ENCODE measurements at regions not wholly inside any gene's neighbourhood (a gene's known extent, or its start where the extent isn't known, plus 50 kb on each side); places are given as distances from the start of the nearest gene placed in this dataset.

DNA sequence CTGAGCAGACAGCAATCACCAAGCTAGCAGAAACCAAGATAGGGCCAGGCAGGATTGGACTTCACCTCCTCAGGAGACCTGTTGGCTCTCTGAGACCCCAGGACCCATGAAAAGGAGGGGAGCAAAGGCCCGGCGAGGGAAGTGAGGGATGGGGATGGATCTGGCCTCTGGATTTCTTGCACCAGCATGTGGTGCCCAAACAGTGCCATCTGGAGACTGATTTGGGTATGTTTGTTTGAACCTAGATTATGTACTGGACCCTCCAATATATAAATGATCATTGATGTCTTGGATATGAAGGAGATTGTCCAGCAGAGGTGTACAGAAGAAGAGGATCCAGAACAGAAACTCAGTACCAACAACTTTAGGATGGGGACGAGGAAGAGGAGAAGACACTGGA is 83.4 kb upstream of the LY86 start:
- DNase-seq (ENCODE audit: low spot score in 2 of 2), result no peak
- H3K9me3 ChIP-seq, result peaks cover 0 to 7% (median 0%) of the 10 kb centered on the region in 4 donors
- no peak overlapping the region for H3K4me3 ChIP-seq
- no peak overlapping the region for H3K27ac ChIP-seq
- no peaks in the 10 kb centered on the region for H3K4me1 ChIP-seq
- H3K27me3 ChIP-seq, result no peaks in the 10 kb centered on the region
- TF ChIP-seq POLR2A (IDR thresholded peaks at IDR 0.05) (no peak), EP300 (IDR thresholded peaks at IDR 0.05) (no peak)
- TF ChIP-seq, protein P1, sequence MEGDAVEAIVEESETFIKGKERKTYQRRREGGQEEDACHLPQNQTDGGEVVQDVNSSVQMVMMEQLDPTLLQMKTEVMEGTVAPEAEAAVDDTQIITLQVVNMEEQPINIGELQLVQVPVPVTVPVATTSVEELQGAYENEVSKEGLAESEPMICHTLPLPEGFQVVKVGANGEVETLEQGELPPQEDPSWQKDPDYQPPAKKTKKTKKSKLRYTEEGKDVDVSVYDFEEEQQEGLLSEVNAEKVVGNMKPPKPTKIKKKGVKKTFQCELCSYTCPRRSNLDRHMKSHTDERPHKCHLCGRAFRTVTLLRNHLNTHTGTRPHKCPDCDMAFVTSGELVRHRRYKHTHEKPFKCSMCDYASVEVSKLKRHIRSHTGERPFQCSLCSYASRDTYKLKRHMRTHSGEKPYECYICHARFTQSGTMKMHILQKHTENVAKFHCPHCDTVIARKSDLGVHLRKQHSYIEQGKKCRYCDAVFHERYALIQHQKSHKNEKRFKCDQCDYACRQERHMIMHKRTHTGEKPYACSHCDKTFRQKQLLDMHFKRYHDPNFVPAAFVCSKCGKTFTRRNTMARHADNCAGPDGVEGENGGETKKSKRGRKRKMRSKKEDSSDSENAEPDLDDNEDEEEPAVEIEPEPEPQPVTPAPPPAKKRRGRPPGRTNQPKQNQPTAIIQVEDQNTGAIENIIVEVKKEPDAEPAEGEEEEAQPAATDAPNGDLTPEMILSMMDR (IDR thresholded peaks at IDR 0.05), result no peak
- 68 to 73% methylated on average over 3 of the region's 3 CpGs for WGBS, 2 donors
- H3K36me3 ChIP-seq, result no peaks in the 10 kb centered on the region

DNA sequence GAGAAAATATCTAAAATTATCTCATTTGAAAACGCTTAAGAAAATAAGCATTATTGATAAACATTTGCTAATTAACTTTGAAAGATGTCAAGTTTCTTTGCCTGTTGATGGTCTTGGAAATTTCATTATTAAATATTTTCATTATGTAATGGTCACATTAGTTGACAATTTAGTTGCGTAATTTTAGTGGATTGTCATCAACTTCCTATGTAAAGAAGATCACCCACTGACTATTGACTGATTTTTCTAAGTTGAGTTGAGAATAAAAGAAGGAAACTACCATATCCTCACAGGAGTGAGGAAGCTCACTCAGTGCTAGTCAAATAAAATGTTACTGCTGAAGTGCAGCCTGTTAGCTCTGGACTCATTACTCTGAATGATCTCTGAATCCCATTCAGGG is 79.9 kb upstream of the LY86 start:
- Histone ChIP-seq H3K27me3 (no peaks in the 10 kb centered on the region), H3K9me3 (peaks cover 0 to 7% (median 0%) of the 10 kb centered on the region in 4 donors), H3K27ac (peak overlapping the region in 1 of 4 donors; percentile 35), H3K4me3 (no peak overlapping the region), H3K4me1 (no peaks in the 10 kb centered on the region), H3K36me3 (no peaks in the 10 kb centered on the region)
- WGBS, 2 donors, result 84 to 86% methylated on average over 2 of the region's 2 CpGs
- no peak for DNase-seq (ENCODE audit: low spot score in 2 of 2)
- TF ChIP-seq POLR2A (IDR thresholded peaks at IDR 0.05) (no peak), EP300 (IDR thresholded peaks at IDR 0.05) (no peak)
- TF ChIP-seq, protein P1 (IDR thresholded peaks at IDR 0.05), result no peak

DNA sequence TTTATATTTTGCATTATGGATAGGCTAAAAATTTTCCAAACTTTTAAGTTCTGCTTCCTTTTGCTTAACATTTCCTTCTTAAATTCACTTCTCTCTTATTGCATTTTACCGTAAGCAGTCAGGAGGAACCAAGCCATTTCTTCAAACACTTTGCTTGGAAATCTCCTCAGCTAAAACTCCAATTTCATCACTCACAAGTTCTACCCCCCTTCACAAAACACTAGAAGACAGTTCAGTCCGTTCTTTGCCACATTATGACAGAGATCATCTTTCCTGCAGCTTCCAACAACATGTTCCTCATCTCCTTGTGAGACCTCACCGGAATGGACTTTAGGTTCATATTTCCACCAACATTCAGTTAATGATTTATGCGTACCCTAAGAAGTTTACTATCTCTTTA is 79.2 kb upstream of the LY86 start:
- TF ChIP-seq POLR2A (IDR thresholded peaks at IDR 0.05), result no peak
- TF ChIP-seq EP300 (IDR thresholded peaks at IDR 0.05), result peak; percentile 57 to 80
- Histone ChIP-seq H3K4me1 (no peaks in the 10 kb centered on the region), H3K4me3 (no peak overlapping the region), H3K9me3 (peaks cover 0 to 7% (median 0%) of the 10 kb centered on the region in 4 donors), H3K36me3 (no peaks in the 10 kb centered on the region), H3K27ac (peak overlapping the region in 1 of 4 donors; percentile 35), H3K27me3 (no peaks in the 10 kb centered on the region)
- WGBS, 2 donors, result 85 to 87% methylated on average over 4 of the region's 4 CpGs
- DNase-seq (ENCODE audit: low spot score in 2 of 2), result no peak

DNA sequence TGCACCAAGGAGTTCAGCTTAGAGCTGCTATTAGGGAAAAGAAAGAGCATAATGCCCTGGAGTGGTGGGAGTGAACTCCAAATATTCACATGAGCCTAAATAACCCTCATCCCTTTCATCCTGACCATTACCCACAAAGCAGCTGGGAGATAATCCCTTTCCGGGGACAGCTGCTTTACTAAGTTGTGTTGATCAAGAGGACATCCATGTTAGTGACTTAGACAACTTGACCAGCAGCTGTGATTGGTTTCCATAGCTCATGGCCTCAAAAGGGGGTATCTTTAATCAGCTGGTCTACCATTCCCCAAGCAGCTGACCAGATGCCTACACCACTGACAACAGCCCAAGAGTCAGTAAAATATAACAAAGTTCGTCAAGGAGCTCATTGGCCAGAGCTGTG is 75.8 kb upstream of the LY86 start:
- Histone ChIP-seq H3K4me1 (no peaks in the 10 kb centered on the region), H3K9me3 (peaks cover 0 to 7% (median 0%) of the 10 kb centered on the region in 4 donors), H3K27me3 (no peaks in the 10 kb centered on the region), H3K36me3 (no peaks in the 10 kb centered on the region), H3K27ac (no peak overlapping the region), H3K4me3 (no peak overlapping the region)
- DNase-seq (ENCODE audit: low spot score in 2 of 2), result no peak
- TF ChIP-seq EP300 (IDR thresholded peaks at IDR 0.05) (no peak), POLR2A (IDR thresholded peaks at IDR 0.05) (no peak)
- TF ChIP-seq, protein P1 (IDR thresholded peaks at IDR 0.05), result no peak
- 90 to 95% methylated on average over 2 of the region's 2 CpGs for WGBS, 2 donors

DNA sequence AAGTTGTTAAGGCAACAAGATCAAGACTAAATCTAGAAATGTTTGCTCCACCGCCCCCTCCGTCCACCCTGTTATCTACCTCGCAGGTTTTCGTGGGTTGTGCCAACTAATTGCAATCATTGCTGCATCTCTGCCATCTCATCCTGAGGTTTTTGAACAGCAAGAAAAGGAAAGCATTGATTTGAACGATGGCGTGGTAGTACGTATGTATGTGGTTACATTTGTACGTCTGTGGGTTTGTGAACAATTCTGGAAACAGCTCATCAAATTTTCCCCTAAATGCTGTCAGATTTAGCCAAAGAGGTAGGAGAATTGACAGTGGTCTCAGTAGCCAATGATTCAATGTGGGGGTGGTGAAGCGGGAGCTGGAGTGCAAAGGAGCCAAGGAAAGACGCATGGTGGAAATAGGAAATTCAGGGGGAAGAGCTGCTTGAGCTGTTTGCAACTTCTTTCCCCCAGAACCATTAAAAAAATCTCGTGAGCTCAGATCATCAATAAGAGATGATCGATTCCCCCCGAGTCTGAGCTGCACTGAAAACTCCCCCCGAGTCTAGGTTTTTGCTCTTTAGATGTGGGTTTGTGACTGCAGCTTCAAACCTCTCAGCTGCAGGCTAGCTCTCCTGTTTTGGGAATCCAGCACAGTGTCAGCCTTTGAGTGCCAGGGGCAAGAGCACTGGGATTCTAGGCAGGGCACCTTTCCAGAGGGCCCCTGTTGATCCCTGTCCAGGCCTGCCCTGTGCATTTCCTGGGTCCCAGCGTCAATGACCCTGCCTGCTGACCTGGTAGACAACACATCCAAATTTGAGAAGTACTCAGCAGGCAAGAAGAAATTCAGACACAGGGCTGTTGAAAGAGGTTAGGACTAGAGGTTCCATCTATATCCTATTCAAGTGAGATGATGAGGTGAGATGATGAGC is 72.6 kb upstream of the LY86 start:
- H3K27ac ChIP-seq, result no peak overlapping the region
- no peaks in the 10 kb centered on the region for H3K36me3 ChIP-seq
- 83 to 87% methylated on average over 15 of the region's 15 CpGs for WGBS, 2 donors
- H3K9me3 ChIP-seq, result no peaks in the 10 kb centered on the region
- H3K4me3 ChIP-seq, result no peak overlapping the region
- no peaks in the 10 kb centered on the region for H3K27me3 ChIP-seq
- DNase-seq (ENCODE audit: low spot score in 2 of 2), result no peak
- H3K4me1 ChIP-seq, result no peaks in the 10 kb centered on the region
- TF ChIP-seq, protein P1 (IDR thresholded peaks at IDR 0.05), result no peak
- TF ChIP-seq POLR2A (IDR thresholded peaks at IDR 0.05) (no peak), EP300 (IDR thresholded peaks at IDR 0.05) (no peak)
